ENCODE measurements at regions not wholly inside any gene's neighbourhood (a gene's known extent, or its start where the extent isn't known, plus 50 kb on each side); places are given as distances from the start of the nearest gene placed in this dataset.

DNA sequence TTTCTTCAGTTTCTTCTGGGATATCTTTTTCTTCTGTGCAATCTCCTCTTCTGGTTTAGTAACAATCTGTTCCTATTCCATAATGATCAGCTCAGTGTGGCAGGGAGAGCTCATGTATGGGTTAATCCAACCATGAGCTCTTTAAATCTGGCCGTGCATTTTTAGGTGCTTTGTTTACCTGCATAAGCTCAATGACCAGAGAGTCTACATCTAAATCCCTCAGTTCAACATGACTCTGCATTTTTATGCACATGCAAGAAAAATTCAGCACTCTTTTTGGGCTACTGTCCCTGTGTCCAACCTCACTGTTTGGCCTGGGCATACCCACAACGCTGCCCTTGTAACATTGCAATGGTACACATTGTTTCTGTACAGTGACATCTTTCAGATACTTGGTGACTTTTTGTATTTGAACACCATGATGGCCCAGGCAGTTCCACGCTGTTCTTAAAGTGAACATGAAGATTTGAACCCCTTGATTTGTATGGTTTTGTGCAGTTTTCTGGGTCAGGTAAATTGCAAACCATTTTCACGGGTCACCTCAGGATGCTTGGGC lies 243.3 kb upstream of the SRRM4 start:
- Mint-ChIP-seq H3K27me3 (ENCODE audit: low read depth) (no peaks in the 10 kb centered on the region; the same call in 1 of the 2 replicates), H3K36me3 (no peaks in the 10 kb centered on the region), H3K9me3 (peaks cover 5% of the 10 kb centered on the region; the same call in 1 of the 2 replicates), H3K27ac (no peak overlapping the region), H3K4me3 (no peak overlapping the region), H3K4me1 (peaks cover 3% of the 10 kb centered on the region; the same call in 1 of the 2 replicates)
- CTCF ChIA-PET, result no interaction called here
- no peak for TF ChIP-seq NR2C2 (CRISPR knock-in tag; IDR thresholded peaks at IDR 0.05)
- TF ChIP-seq, protein P1, sequence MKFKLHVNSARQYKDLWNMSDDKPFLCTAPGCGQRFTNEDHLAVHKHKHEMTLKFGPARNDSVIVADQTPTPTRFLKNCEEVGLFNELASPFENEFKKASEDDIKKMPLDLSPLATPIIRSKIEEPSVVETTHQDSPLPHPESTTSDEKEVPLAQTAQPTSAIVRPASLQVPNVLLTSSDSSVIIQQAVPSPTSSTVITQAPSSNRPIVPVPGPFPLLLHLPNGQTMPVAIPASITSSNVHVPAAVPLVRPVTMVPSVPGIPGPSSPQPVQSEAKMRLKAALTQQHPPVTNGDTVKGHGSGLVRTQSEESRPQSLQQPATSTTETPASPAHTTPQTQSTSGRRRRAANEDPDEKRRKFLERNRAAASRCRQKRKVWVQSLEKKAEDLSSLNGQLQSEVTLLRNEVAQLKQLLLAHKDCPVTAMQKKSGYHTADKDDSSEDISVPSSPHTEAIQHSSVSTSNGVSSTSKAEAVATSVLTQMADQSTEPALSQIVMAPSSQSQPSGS (CRISPR knock-in tag; IDR thresholded peaks at IDR 0.05; ENCODE audit: borderline replicate concordance, low read depth), result no peak
- no peak for TF ChIP-seq NFATC4 (CRISPR knock-in tag; IDR thresholded peaks at IDR 0.05)
- no peak for TF ChIP-seq ZNF138 (CRISPR knock-in tag; conservative IDR thresholded peaks at IDR 0.05)
- TF ChIP-seq ZNF416 (CRISPR knock-in tag; IDR thresholded peaks at IDR 0.05), result no peak
- TF ChIP-seq, protein P2, sequence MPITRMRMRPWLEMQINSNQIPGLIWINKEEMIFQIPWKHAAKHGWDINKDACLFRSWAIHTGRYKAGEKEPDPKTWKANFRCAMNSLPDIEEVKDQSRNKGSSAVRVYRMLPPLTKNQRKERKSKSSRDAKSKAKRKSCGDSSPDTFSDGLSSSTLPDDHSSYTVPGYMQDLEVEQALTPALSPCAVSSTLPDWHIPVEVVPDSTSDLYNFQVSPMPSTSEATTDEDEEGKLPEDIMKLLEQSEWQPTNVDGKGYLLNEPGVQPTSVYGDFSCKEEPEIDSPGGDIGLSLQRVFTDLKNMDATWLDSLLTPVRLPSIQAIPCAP (CRISPR knock-in tag; IDR thresholded peaks at IDR 0.05), result no peak
- no peak for TF ChIP-seq NFE2L1 (CRISPR knock-in tag; IDR thresholded peaks at IDR 0.05)
- TF ChIP-seq SMAD3 (CRISPR knock-in tag; IDR thresholded peaks at IDR 0.05; ENCODE audit: borderline replicate concordance), result no peak
- TF ChIP-seq TEAD4 (CRISPR knock-in tag; IDR thresholded peaks at IDR 0.05), result no peak
- TF ChIP-seq SP1 (CRISPR knock-in tag; conservative IDR thresholded peaks at IDR 0.05), result no peak
- TF ChIP-seq ZNF396 (CRISPR knock-in tag; IDR thresholded peaks at IDR 0.05; ENCODE audit: borderline replicate concordance), result no peak
- TF ChIP-seq GABPB1 (CRISPR knock-in tag; IDR thresholded peaks at IDR 0.05), result no peak
- TF ChIP-seq, protein P3, sequence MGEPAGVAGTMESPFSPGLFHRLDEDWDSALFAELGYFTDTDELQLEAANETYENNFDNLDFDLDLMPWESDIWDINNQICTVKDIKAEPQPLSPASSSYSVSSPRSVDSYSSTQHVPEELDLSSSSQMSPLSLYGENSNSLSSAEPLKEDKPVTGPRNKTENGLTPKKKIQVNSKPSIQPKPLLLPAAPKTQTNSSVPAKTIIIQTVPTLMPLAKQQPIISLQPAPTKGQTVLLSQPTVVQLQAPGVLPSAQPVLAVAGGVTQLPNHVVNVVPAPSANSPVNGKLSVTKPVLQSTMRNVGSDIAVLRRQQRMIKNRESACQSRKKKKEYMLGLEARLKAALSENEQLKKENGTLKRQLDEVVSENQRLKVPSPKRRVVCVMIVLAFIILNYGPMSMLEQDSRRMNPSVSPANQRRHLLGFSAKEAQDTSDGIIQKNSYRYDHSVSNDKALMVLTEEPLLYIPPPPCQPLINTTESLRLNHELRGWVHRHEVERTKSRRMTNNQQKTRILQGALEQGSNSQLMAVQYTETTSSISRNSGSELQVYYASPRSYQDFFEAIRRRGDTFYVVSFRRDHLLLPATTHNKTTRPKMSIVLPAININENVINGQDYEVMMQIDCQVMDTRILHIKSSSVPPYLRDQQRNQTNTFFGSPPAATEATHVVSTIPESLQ (CRISPR knock-in tag; IDR thresholded peaks at IDR 0.05), result no peak
- TF ChIP-seq JAZF1 (CRISPR knock-in tag; IDR thresholded peaks at IDR 0.05), result no peak
- ATAC-seq (no peak), DNase-seq (ENCODE audit: low spot score) (no peak)
- POLR2A ChIA-PET, result no interaction called here

DNA sequence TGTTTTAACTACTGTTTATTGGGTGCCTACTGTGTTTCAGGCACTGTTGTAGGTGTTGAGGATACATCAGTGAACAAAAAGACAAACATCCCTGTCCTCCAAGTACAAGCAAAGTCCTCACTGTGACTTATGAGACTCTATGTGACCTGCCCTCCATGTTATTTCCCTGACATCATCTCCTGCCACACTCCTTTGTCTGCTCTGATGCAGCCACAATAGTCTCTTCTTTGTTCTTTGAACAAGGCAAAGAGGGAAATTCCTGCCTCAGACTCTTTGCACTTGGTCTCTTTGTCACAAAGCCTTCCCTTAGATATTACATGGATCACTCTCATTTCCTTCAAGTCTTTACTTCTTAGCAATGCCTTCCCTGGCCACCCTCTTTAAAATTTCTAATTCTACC lies 240.1 kb upstream of the SRRM4 start:
- no peak for TF ChIP-seq ETV6 (CRISPR knock-in tag; IDR thresholded peaks at IDR 0.05)
- TF ChIP-seq HMGA2 (CRISPR knock-in tag; IDR thresholded peaks at IDR 0.05), result no peak
- no peak for TF ChIP-seq FOXJ3 (CRISPR knock-in tag; IDR thresholded peaks at IDR 0.05; ENCODE audit: borderline replicate concordance)
- H3K4me3 Mint-ChIP-seq, result no peak overlapping the region
- H3K27me3 Mint-ChIP-seq (ENCODE audit: low read depth), result no peaks in the 10 kb centered on the region
- no peak overlapping the region for H3K27ac Mint-ChIP-seq
- ChIA-PET CTCF (no interaction called here), POLR2A (no interaction called here)
- DNase-seq (ENCODE audit: low spot score) (no peak), ATAC-seq (no peak)
- no peaks in the 10 kb centered on the region for H3K36me3 Mint-ChIP-seq
- peaks cover 8% of the 10 kb centered on the region for H3K9me3 Mint-ChIP-seq
- H3K4me1 Mint-ChIP-seq, result peaks cover 3% of the 10 kb centered on the region; the same call in 1 of the 2 replicates

DNA sequence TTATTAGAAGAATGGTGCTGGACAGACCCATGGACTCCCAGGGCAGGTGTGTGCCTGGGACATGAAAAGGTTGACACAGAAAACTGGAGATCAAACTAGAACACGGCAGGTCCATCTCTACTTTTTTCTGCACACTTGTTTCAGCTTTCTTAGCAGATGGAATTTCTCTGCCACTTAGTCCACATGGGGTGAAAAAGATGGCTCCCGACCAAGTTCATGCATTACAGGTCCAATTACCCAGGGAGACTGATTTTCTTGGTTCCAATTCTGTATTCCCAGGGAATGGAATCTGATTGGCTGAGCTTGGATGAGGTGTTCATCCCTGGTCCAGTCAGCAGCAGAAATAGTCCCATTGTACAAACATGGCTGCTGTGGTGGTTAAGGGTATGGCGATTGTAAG lies 238.9 kb upstream of the SRRM4 start:
- Mint-ChIP-seq H3K27me3 (ENCODE audit: low read depth) (no peaks in the 10 kb centered on the region), H3K36me3 (no peaks in the 10 kb centered on the region), H3K4me3 (no peak overlapping the region), H3K4me1 (peaks cover 3% of the 10 kb centered on the region; the same call in 1 of the 2 replicates), H3K27ac (no peak overlapping the region), H3K9me3 (peaks cover 8% of the 10 kb centered on the region)
- POLR2A ChIA-PET, result no interaction called here
- CTCF ChIA-PET, result no interaction called here
- DNase-seq (ENCODE audit: low spot score) (no peak), ATAC-seq (no peak)
- TF ChIP-seq NFYB (CRISPR knock-in tag; conservative IDR thresholded peaks at IDR 0.05; ENCODE audit: low read depth) (no peak), MXD4 (CRISPR knock-in tag; IDR thresholded peaks at IDR 0.05; ENCODE audit: borderline replicate concordance) (no peak)
